ENCODE measurements at regions not wholly inside any gene's neighbourhood (a gene's known extent, or its start where the extent isn't known, plus 50 kb on each side); places are given as distances from the start of the nearest gene placed in this dataset.

- Histone ChIP-seq H3K4me1 (ENCODE audit: control insufficient read depth in 1 of 2, insufficient read depth in 2 of 2, low read length in 2 of 2) (no peaks in the 10 kb centered on the region), H3K9me3 (ENCODE audit: control insufficient read depth in 1 of 2, insufficient read depth in 1 of 2, low read depth in 1 of 2, low read length in 2 of 2) (no peaks in the 10 kb centered on the region), H3K9ac (ENCODE audit: low read length) (no peak overlapping the region), H3K36me3 (ENCODE audit: control insufficient read depth in 1 of 2, insufficient read depth in 2 of 2, low read length in 2 of 2) (no peaks in the 10 kb centered on the region), H3K27me3 (ENCODE audit: insufficient read depth, low read length) (0 out of 2 replicates have a peak, but pooled peaks cover 4% of the 10 kb centered on the region), H3K4me3 (replicated peaks in 1 of 2; ENCODE audit: low read depth in 1 of 2, low read length in 2 of 2) (no peak overlapping the region), H4K20me1 (ENCODE audit: insufficient read depth) (no peaks in the 10 kb centered on the region), H3K79me2 (ENCODE audit: insufficient read depth, low read length) (no peaks in the 10 kb centered on the region), H3K27ac (ENCODE audit: low read depth, low read length) (no peak overlapping the region), H2AFZ (ENCODE audit: low read depth, low read length, poor library complexity, severe bottlenecking) (no peak overlapping the region), H3K9me2 (ENCODE audit: insufficient read depth) (no peaks in the 10 kb centered on the region), H3K4me2 (ENCODE audit: low read length) (no peak overlapping the region)
- no TSS peak for BruUV-seq (replicated peaks)
- ATAC-seq, result no peak
- intact Hi-C loops (cut with micrococcal nuclease), result no loop called here
- ChIA-PET POLR2A (no interaction called here), RAD21 (ENCODE audit: low non-redundant PET in 1 of 2, low total read pairs in 2 of 2, uncharacterized antibody in 2 of 2, unreplicated experiment in 2 of 2) (no interaction called here), CTCF (no interaction called here)
- no peak for DNase-seq (ENCODE audit: low read depth, low spot score)
- no peak for TF ChIP-seq CTCF (IDR thresholded peaks at IDR 0.05 in 2 of 3, conservative IDR thresholded peaks at IDR 0.05 in 1 of 3; ENCODE audit: borderline replicate concordance in 1 of 3, insufficient read depth in 1 of 3, low read depth in 2 of 3, low read length in 2 of 3)
- TF ChIP-seq JUND (IDR thresholded peaks at IDR 0.05), result no peak
- TF ChIP-seq POLR2A (IDR thresholded peaks at IDR 0.05; ENCODE audit: borderline replicate concordance, extremely low read depth, insufficient read depth, insufficient read length), result no peak
- no peak for TF ChIP-seq ZNF274 (IDR thresholded peaks at IDR 0.05; ENCODE audit: low read depth, low read length)
- TF ChIP-seq EGR1 (IDR thresholded peaks at IDR 0.05; ENCODE audit: low read depth), result no peak
- TF ChIP-seq TCF7L2 (IDR thresholded peaks at IDR 0.05; ENCODE audit: borderline replicate concordance, extremely low read depth, insufficient read depth, insufficient read length), result no peak
- TF ChIP-seq SP1 (IDR thresholded peaks at IDR 0.05; ENCODE audit: low read depth), result no peak
- no peak for TF ChIP-seq CEBPB (IDR thresholded peaks at IDR 0.05; ENCODE audit: low read depth)
These were observed 723.8 kb downstream of the MATN1 start for GRCh38 chr1:29999595-29999994.

- no peak overlapping the region for H2AFZ ChIP-seq (ENCODE audit: low read depth, low read length, poor library complexity, severe bottlenecking)
- H3K79me2 ChIP-seq (ENCODE audit: insufficient read depth, low read length), result no peaks in the 10 kb centered on the region
- TF ChIP-seq TCF7L2 (IDR thresholded peaks at IDR 0.05; ENCODE audit: borderline replicate concordance, extremely low read depth, insufficient read depth, insufficient read length) (no peak), YY1 (IDR thresholded peaks at IDR 0.05; ENCODE audit: extremely low read depth, insufficient replicate concordance, low read depth, low read length) (no peak), REST (IDR thresholded peaks at IDR 0.05; ENCODE audit: low read depth) (no peak), ZNF274 (IDR thresholded peaks at IDR 0.05; ENCODE audit: low read depth, low read length) (no peak)
- no peak for ATAC-seq
- POLR2A ChIA-PET, result no interaction called here
- no peaks in the 10 kb centered on the region for H4K20me1 ChIP-seq (ENCODE audit: insufficient read depth)
- intact Hi-C loops (cut with micrococcal nuclease), result no loop called here
- H3K4me2 ChIP-seq (ENCODE audit: low read length), result no peak overlapping the region
- H3K27ac ChIP-seq (ENCODE audit: low read depth, low read length), result no peak overlapping the region
- H3K27me3 ChIP-seq (ENCODE audit: insufficient read depth, low read length), result 0 out of 2 replicates have a peak, but pooled peaks cover 4% of the 10 kb centered on the region
- RAD21 ChIA-PET (ENCODE audit: low non-redundant PET in 1 of 2, low total read pairs in 2 of 2, uncharacterized antibody in 2 of 2, unreplicated experiment in 2 of 2), result no interaction called here
- H3K9me3 ChIP-seq (ENCODE audit: control insufficient read depth in 1 of 2, insufficient read depth in 1 of 2, low read depth in 1 of 2, low read length in 2 of 2), result 0 out of 4 replicates have a peak, but pooled peaks cover 0 to 5% of the 10 kb centered on the region in 2 experiments
- no peak for DNase-seq (ENCODE audit: low read depth, low spot score)
- H3K9ac ChIP-seq (ENCODE audit: low read length), result no peak overlapping the region
- no peaks in the 10 kb centered on the region for H3K9me2 ChIP-seq (ENCODE audit: insufficient read depth)
- H3K36me3 ChIP-seq (ENCODE audit: control insufficient read depth in 1 of 2, insufficient read depth in 2 of 2, low read length in 2 of 2), result no peaks in the 10 kb centered on the region
- no TSS peak for BruUV-seq (replicated peaks)
- no peaks in the 10 kb centered on the region for H3K4me1 ChIP-seq (ENCODE audit: control insufficient read depth in 1 of 2, insufficient read depth in 2 of 2, low read length in 2 of 2)
- no peak overlapping the region for H3K4me3 ChIP-seq (replicated peaks in 1 of 2; ENCODE audit: low read depth in 1 of 2, low read length in 2 of 2)
- CTCF ChIA-PET, result no interaction called here
These were observed 724.7 kb downstream of the MATN1 start for GRCh38 chr1:29998686-29999085.

All from HCT116 (cell line).